DND-41 (cell line): ENCODE measurements at regions not wholly inside any gene's neighbourhood (a gene's known extent, or its start where the extent isn't known, plus 50 kb on each side); places are given as distances from the start of the nearest gene placed in this dataset.

ENCODE experiments used
- EZH2 ChIP-seq: IDR thresholded peaks from 3 replicates; pipeline ENCODE4 v1.6.1; 2012; ENCODE audit warnings: borderline replicate concordance, low read depth, mild to moderate bottlenecking, moderate library complexity, low read length, inconsistent platforms; ENCODE audit not compliant: severe bottlenecking
- TF ChIP-seq, protein P1 (sequence below): IDR thresholded peaks from 2 replicates; pipeline ENCODE4 v1.5.1; 2012; ENCODE audit warnings: borderline replicate concordance, low read length, moderate library complexity, mild to moderate bottlenecking; ENCODE audit not compliant: poor library complexity, severe bottlenecking; ENCODE audit errors: extremely low read depth

DNA sequence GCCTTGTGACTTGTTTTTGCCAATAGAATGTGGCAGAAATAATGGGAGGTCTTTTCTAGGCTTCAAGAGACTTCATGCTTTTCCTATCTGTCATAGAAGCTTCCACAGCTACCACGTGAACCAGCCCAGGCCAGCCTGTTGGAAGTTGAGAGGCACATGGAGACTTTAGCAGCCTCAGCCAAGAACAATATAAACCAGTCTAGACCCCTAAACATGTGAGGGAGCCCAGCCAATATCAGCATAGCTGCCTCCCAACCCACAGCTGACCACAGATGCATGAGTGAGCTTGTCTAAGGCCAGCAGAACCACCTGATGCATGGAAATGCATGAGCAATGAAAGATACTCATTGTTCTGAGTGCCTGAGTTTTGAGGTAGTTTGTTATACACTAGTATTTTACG lies 540.7 kb upstream of the BTBD3 start:
- TF ChIP-seq, protein P1, sequence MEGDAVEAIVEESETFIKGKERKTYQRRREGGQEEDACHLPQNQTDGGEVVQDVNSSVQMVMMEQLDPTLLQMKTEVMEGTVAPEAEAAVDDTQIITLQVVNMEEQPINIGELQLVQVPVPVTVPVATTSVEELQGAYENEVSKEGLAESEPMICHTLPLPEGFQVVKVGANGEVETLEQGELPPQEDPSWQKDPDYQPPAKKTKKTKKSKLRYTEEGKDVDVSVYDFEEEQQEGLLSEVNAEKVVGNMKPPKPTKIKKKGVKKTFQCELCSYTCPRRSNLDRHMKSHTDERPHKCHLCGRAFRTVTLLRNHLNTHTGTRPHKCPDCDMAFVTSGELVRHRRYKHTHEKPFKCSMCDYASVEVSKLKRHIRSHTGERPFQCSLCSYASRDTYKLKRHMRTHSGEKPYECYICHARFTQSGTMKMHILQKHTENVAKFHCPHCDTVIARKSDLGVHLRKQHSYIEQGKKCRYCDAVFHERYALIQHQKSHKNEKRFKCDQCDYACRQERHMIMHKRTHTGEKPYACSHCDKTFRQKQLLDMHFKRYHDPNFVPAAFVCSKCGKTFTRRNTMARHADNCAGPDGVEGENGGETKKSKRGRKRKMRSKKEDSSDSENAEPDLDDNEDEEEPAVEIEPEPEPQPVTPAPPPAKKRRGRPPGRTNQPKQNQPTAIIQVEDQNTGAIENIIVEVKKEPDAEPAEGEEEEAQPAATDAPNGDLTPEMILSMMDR, result no peak
- no peak for TF ChIP-seq EZH2
